AG04449 (cell line): ENCODE measurements at regions not wholly inside any gene's neighbourhood (a gene's known extent, or its start where the extent isn't known, plus 50 kb on each side); places are given as distances from the start of the nearest gene placed in this dataset.

Source experiments
- CTCF ChIA-PET: fragments of 350-600 bp; formaldehyde crosslinking; extraction: SDS; loops from one replicate; lab custom pipeline; 2021; ENCODE audit warnings: antibody characterized with exemption; lab: Yijun Ruan, JAX
- POLR2A ChIA-PET: fragments of 400-600, 350-600 bp; formaldehyde crosslinking; extraction: SDS; loops from one replicate; lab custom pipeline; 2020; ENCODE audit warnings: antibody characterized with exemption, inconsistent platforms; lab: Yijun Ruan, JAX
- DNase-seq: peaks from one replicate; pipeline ENCODE4 v3.0.0-alpha.2; 2010; ENCODE audit warnings: low read depth, low spot score
- H3K4me3 ChIP-seq: 2 replicates; pipeline ENCODE4 v1.5.1; 2011; ENCODE audit warnings: low read depth, mild to moderate bottlenecking, control low read depth, low read length
- TF ChIP-seq, protein P1 (sequence below): IDR thresholded peaks from one replicate; pipeline ENCODE4 v1.5.1; 2011; ENCODE audit warnings: mild to moderate bottlenecking, moderate library complexity, low read length, control low read depth, inconsistent platforms; ENCODE audit not compliant: insufficient read depth; ENCODE audit errors: missing control alignments

DNA sequence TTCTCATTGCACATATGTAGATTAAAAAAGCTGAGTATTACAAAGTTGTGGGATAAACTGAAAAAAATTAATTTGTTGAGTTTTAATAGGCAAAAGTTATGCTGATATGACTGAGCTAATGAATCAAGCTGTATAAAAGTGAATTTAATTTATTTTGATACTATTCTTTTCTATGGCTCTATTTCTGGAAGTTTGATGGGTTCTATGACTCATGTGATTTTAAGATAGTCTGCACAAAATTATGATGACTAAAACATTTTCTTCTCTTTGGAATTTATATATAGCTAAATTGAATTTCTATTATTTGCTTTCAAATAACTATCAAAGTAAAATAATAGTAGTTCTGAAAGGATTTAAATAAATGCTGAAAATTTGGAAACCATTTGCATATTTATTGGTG is 71.0 kb upstream of the MMADHC start:
- no peak overlapping the region for H3K4me3 ChIP-seq
- DNase-seq: no peak
- ChIA-PET CTCF (interaction anchor here (1.7 kb wide), 1 partner anchor 10 kb away, joined by 5 read pairs; no protein-coding TSS in a partner anchor), POLR2A (no interaction called here)
- TF ChIP-seq, protein P1, sequence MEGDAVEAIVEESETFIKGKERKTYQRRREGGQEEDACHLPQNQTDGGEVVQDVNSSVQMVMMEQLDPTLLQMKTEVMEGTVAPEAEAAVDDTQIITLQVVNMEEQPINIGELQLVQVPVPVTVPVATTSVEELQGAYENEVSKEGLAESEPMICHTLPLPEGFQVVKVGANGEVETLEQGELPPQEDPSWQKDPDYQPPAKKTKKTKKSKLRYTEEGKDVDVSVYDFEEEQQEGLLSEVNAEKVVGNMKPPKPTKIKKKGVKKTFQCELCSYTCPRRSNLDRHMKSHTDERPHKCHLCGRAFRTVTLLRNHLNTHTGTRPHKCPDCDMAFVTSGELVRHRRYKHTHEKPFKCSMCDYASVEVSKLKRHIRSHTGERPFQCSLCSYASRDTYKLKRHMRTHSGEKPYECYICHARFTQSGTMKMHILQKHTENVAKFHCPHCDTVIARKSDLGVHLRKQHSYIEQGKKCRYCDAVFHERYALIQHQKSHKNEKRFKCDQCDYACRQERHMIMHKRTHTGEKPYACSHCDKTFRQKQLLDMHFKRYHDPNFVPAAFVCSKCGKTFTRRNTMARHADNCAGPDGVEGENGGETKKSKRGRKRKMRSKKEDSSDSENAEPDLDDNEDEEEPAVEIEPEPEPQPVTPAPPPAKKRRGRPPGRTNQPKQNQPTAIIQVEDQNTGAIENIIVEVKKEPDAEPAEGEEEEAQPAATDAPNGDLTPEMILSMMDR: no peak

GRCh38 chr2:149657401-149658040 is 69.9 kb upstream of the MMADHC start:
- CTCF ChIA-PET: interaction anchor here (1.7 kb wide), 1 partner anchor 9 kb away, joined by 5 read pairs; no protein-coding TSS in a partner anchor
- H3K4me3 ChIP-seq: no peak overlapping the region
- POLR2A ChIA-PET: interaction anchor here (1.0 kb wide), 1 partner anchor 9 kb away, joined by 3 read pairs; no protein-coding TSS in a partner anchor
- TF ChIP-seq, protein P1: no peak
- no peak for DNase-seq

GRCh38 chr2:149656996-149657395 is 69.4 kb upstream of the MMADHC start:
- DNase-seq: no peak
- CTCF ChIA-PET: interaction anchor here (1.7 kb wide), 1 partner anchor 9 kb away, joined by 5 read pairs; no protein-coding TSS in a partner anchor
- no peak overlapping the region for H3K4me3 ChIP-seq
- POLR2A ChIA-PET: interaction anchor here (1.0 kb wide), 1 partner anchor 9 kb away, joined by 3 read pairs; no protein-coding TSS in a partner anchor
- TF ChIP-seq, protein P1: no peak

DNA sequence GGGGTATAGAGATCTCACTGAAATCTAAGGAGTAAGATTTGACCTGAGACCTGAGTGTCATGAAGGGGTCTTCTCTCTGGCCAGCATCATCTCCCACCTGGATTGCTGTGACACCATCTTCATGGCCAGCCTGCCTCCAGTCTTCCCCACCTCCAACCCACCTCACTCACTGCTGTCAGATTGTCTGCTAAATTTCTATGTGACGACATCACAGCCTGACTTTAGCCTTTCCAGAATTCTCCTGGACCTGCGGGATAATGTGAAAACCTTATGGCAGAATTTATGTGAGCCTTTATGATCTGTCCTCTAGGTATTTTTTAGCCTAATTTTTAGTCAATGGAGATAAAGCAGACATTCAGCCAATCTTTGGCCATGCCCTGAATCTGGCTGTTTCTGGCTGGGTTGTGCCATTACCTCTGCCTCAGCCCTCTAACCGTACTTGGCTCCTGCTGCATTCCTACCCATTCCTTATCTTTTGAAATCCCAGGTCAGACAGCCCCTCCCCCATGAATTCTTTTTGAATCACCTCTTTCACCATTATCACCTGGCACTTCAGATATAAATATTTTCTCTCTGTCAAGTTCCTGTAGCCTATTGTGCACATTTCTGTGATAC is 66.4 kb upstream of the MMADHC start:
- DNase-seq: no peak
- TF ChIP-seq, protein P1: no peak
- CTCF ChIA-PET: interaction anchor here (0.9 kb wide), 1 partner anchor 9 kb away, joined by 3 read pairs; no protein-coding TSS in a partner anchor
- POLR2A ChIA-PET: no interaction called here
- no peak overlapping the region for H3K4me3 ChIP-seq

DNA sequence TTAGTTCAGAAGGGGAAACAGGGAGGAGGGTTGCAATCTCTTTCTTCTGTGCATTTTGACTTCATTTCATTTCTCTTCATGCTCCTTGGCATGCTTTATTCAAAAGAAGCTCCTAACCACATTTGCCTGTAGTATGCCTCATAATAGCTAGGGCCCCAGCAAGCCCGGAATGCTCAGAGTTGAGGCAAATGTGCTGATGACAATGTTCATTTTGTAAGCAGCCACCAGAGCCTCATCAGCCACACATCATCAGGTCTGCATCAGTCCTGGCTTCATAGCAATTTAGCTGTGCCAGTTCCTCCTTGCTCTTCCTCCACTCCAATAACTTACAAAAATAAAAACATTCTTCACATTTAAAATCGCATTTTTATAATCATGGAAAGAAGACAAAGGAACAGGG is 65.4 kb upstream of the MMADHC start:
- ChIA-PET CTCF (interaction anchor here (0.9 kb wide), 1 partner anchor 8 kb away, joined by 3 read pairs; no protein-coding TSS in a partner anchor), POLR2A (no interaction called here)
- TF ChIP-seq, protein P1: no peak
- H3K4me3 ChIP-seq: no peak overlapping the region
- DNase-seq: no peak

GRCh38 chr2:149652526-149652925 is 65.0 kb upstream of the MMADHC start:
- no peak for DNase-seq
- TF ChIP-seq, protein P1: no peak
- ChIA-PET POLR2A (no interaction called here), CTCF (no interaction called here)
- H3K4me3 ChIP-seq: no peak overlapping the region
